Activated naive CD4-positive, alpha-beta T cell treated with anti-CD3 and anti-CD28 coated beads, Interleukin-2, amount 50 U/mL, for 24 hours (primary cell): ENCODE measurements at regions not wholly inside any gene's neighbourhood (a gene's known extent, or its start where the extent isn't known, plus 50 kb on each side); places are given as distances from the start of the nearest gene placed in this dataset.

Experiments
- H3K27ac Mint-ChIP-seq: one replicate; pipeline ENCODE4 v1.8.0; 2021; ENCODE audit warnings: mild to moderate bottlenecking, mixed read lengths
- H3K27me3 Mint-ChIP-seq: one replicate; pipeline ENCODE4 v1.8.0; 2021; ENCODE audit warnings: mixed read lengths
- H3K36me3 Mint-ChIP-seq: one replicate; pipeline ENCODE4 v1.8.0; 2021; ENCODE audit warnings: mixed read lengths
- H3K4me1 Mint-ChIP-seq: one replicate; pipeline ENCODE4 v1.8.0; 2021; ENCODE audit warnings: mixed read lengths
- H3K4me3 Mint-ChIP-seq: one replicate; pipeline ENCODE4 v1.8.0; 2021; ENCODE audit warnings: mild to moderate bottlenecking, mixed read lengths
- H3K9me3 Mint-ChIP-seq: one replicate; pipeline ENCODE4 v1.8.0; 2021; ENCODE audit warnings: mixed read lengths

- Mint-ChIP-seq H3K9me3 (no peaks in the 10 kb centered on the region), H3K36me3 (no peaks in the 10 kb centered on the region), H3K27me3 (no peaks in the 10 kb centered on the region), H3K4me1 (no peaks in the 10 kb centered on the region), H3K27ac (no peak overlapping the region), H3K4me3 (no peak overlapping the region)
These were observed 364.0 kb downstream of the REEP3 start for GRCh38 chr10:63885156-63885555.

GRCh38 chr10:63886281-63887022 lies 365.3 kb downstream of the REEP3 start:
- no peak overlapping the region for H3K27ac Mint-ChIP-seq
- H3K4me3 Mint-ChIP-seq, result no peak overlapping the region
- H3K4me1 Mint-ChIP-seq, result no peaks in the 10 kb centered on the region
- no peaks in the 10 kb centered on the region for H3K9me3 Mint-ChIP-seq
- H3K36me3 Mint-ChIP-seq, result no peaks in the 10 kb centered on the region
- H3K27me3 Mint-ChIP-seq, result no peaks in the 10 kb centered on the region

- H3K27ac Mint-ChIP-seq, result no peak overlapping the region
- H3K9me3 Mint-ChIP-seq, result no peaks in the 10 kb centered on the region
- no peak overlapping the region for H3K4me3 Mint-ChIP-seq
- H3K36me3 Mint-ChIP-seq, result no peaks in the 10 kb centered on the region
- no peaks in the 10 kb centered on the region for H3K27me3 Mint-ChIP-seq
- no peaks in the 10 kb centered on the region for H3K4me1 Mint-ChIP-seq
These were observed 365.9 kb downstream of the REEP3 start for GRCh38 chr10:63887023-63887589.

GRCh38 chr10:63887600-63888370 lies 366.6 kb downstream of the REEP3 start:
- Mint-ChIP-seq H3K27ac (no peak overlapping the region), H3K9me3 (no peaks in the 10 kb centered on the region), H3K36me3 (no peaks in the 10 kb centered on the region), H3K27me3 (no peaks in the 10 kb centered on the region), H3K4me3 (no peak overlapping the region), H3K4me1 (no peaks in the 10 kb centered on the region)

GRCh38 chr10:63889803-63890202 lies 368.6 kb downstream of the REEP3 start:
- Mint-ChIP-seq H3K27me3 (peaks cover 2% of the 10 kb centered on the region), H3K9me3 (no peaks in the 10 kb centered on the region), H3K4me1 (no peaks in the 10 kb centered on the region), H3K4me3 (no peak overlapping the region), H3K36me3 (no peaks in the 10 kb centered on the region), H3K27ac (no peak overlapping the region)

GRCh38 chr10:63896992-63897391 lies 375.8 kb downstream of the REEP3 start:
- no peaks in the 10 kb centered on the region for H3K4me1 Mint-ChIP-seq
- no peaks in the 10 kb centered on the region for H3K9me3 Mint-ChIP-seq
- H3K27me3 Mint-ChIP-seq, result peaks cover 5% of the 10 kb centered on the region
- no peak overlapping the region for H3K4me3 Mint-ChIP-seq
- H3K36me3 Mint-ChIP-seq, result no peaks in the 10 kb centered on the region
- no peak overlapping the region for H3K27ac Mint-ChIP-seq

GRCh38 chr10:63899673-63900300 lies 378.6 kb downstream of the REEP3 start:
- Mint-ChIP-seq H3K4me1 (no peaks in the 10 kb centered on the region), H3K36me3 (no peaks in the 10 kb centered on the region), H3K9me3 (no peaks in the 10 kb centered on the region), H3K4me3 (no peak overlapping the region), H3K27ac (no peak overlapping the region), H3K27me3 (peaks cover 5% of the 10 kb centered on the region)

- Mint-ChIP-seq H3K27me3 (peaks cover 7% of the 10 kb centered on the region), H3K4me3 (no peak overlapping the region), H3K9me3 (no peaks in the 10 kb centered on the region), H3K36me3 (no peaks in the 10 kb centered on the region), H3K27ac (no peak overlapping the region), H3K4me1 (no peaks in the 10 kb centered on the region)
These were observed 380.0 kb downstream of the REEP3 start for GRCh38 chr10:63901228-63901627.

GRCh38 chr10:63901881-63902280 lies 380.7 kb downstream of the REEP3 start:
- H3K4me3 Mint-ChIP-seq, result no peak overlapping the region
- H3K9me3 Mint-ChIP-seq, result no peaks in the 10 kb centered on the region
- H3K4me1 Mint-ChIP-seq, result no peaks in the 10 kb centered on the region
- no peak overlapping the region for H3K27ac Mint-ChIP-seq
- peaks cover 9% of the 10 kb centered on the region for H3K27me3 Mint-ChIP-seq
- H3K36me3 Mint-ChIP-seq, result no peaks in the 10 kb centered on the region

- Mint-ChIP-seq H3K27ac (no peak overlapping the region), H3K4me1 (no peaks in the 10 kb centered on the region), H3K4me3 (no peak overlapping the region), H3K36me3 (no peaks in the 10 kb centered on the region), H3K27me3 (peaks cover 9% of the 10 kb centered on the region), H3K9me3 (no peaks in the 10 kb centered on the region)
These were observed 389.6 kb downstream of the REEP3 start for GRCh38 chr10:63910806-63911205.

- no peak overlapping the region for H3K27ac Mint-ChIP-seq
- H3K27me3 Mint-ChIP-seq, result peaks cover 10% of the 10 kb centered on the region
- H3K4me3 Mint-ChIP-seq, result no peak overlapping the region
- no peaks in the 10 kb centered on the region for H3K36me3 Mint-ChIP-seq
- no peaks in the 10 kb centered on the region for H3K9me3 Mint-ChIP-seq
- H3K4me1 Mint-ChIP-seq, result no peaks in the 10 kb centered on the region
These were observed 394.0 kb downstream of the REEP3 start for GRCh38 chr10:63915240-63915639.

- peaks cover 10% of the 10 kb centered on the region for H3K27me3 Mint-ChIP-seq
- H3K9me3 Mint-ChIP-seq, result no peaks in the 10 kb centered on the region
- H3K4me1 Mint-ChIP-seq, result no peaks in the 10 kb centered on the region
- no peaks in the 10 kb centered on the region for H3K36me3 Mint-ChIP-seq
- no peak overlapping the region for H3K27ac Mint-ChIP-seq
- H3K4me3 Mint-ChIP-seq, result no peak overlapping the region
These were observed 396.2 kb downstream of the REEP3 start for GRCh38 chr10:63917363-63917762.

- Mint-ChIP-seq H3K36me3 (no peaks in the 10 kb centered on the region), H3K4me3 (no peak overlapping the region), H3K27me3 (peaks cover 6% of the 10 kb centered on the region), H3K27ac (no peak overlapping the region), H3K9me3 (no peaks in the 10 kb centered on the region), H3K4me1 (no peaks in the 10 kb centered on the region)
These were observed 398.5 kb downstream of the REEP3 start for GRCh38 chr10:63919575-63920279.

- no peak overlapping the region for H3K4me3 Mint-ChIP-seq
- H3K9me3 Mint-ChIP-seq, result no peaks in the 10 kb centered on the region
- H3K4me1 Mint-ChIP-seq, result no peaks in the 10 kb centered on the region
- H3K27me3 Mint-ChIP-seq, result peaks cover 12% of the 10 kb centered on the region
- H3K36me3 Mint-ChIP-seq, result no peaks in the 10 kb centered on the region
- no peak overlapping the region for H3K27ac Mint-ChIP-seq
These were observed 399.7 kb downstream of the REEP3 start for GRCh38 chr10:63920926-63921325.

GRCh38 chr10:63921908-63922467 lies 400.8 kb downstream of the REEP3 start:
- H3K4me1 Mint-ChIP-seq, result no peaks in the 10 kb centered on the region
- H3K4me3 Mint-ChIP-seq, result no peak overlapping the region
- no peaks in the 10 kb centered on the region for H3K9me3 Mint-ChIP-seq
- H3K27ac Mint-ChIP-seq, result no peak overlapping the region
- H3K27me3 Mint-ChIP-seq, result peaks cover 13% of the 10 kb centered on the region
- H3K36me3 Mint-ChIP-seq, result no peaks in the 10 kb centered on the region
